ENCODE measurements at regions not wholly inside any gene's neighbourhood (a gene's known extent, or its start where the extent isn't known, plus 50 kb on each side); places are given as distances from the start of the nearest gene placed in this dataset.

- TF ChIP-seq TAF1 (IDR thresholded peaks at IDR 0.05; ENCODE audit: low read depth) (no peak), MAX (IDR thresholded peaks at IDR 0.05) (no peak), CEBPB (IDR thresholded peaks at IDR 0.05) (no peak), TEAD4 (IDR thresholded peaks at IDR 0.05) (no peak), CREB1 (IDR thresholded peaks at IDR 0.05; ENCODE audit: low read depth) (no peak), USF1 (IDR thresholded peaks at IDR 0.05) (no peak), ZBTB7A (IDR thresholded peaks at IDR 0.05; ENCODE audit: low read depth) (no peak), EGR1 (IDR thresholded peaks at IDR 0.05) (no peak), REST (IDR thresholded peaks at IDR 0.05; ENCODE audit: low read depth) (no peak), TCF12 (IDR thresholded peaks at IDR 0.05; ENCODE audit: low read depth) (no peak), NFIC (IDR thresholded peaks at IDR 0.05) (no peak), EP300 (IDR thresholded peaks at IDR 0.05; ENCODE audit: borderline replicate concordance) (no peak), FOXM1 (IDR thresholded peaks at IDR 0.05; ENCODE audit: borderline replicate concordance, low read depth) (no peak), YY1 (IDR thresholded peaks at IDR 0.05; ENCODE audit: low read depth) (no peak)
These were observed 90.7 kb upstream of the AGTR1 start for GRCh38 chr3:148606979-148607378.

- TF ChIP-seq TCF12 (IDR thresholded peaks at IDR 0.05; ENCODE audit: low read depth) = no peak
- TF ChIP-seq TEAD4 (IDR thresholded peaks at IDR 0.05) = no peak
- TF ChIP-seq CREB1 (IDR thresholded peaks at IDR 0.05; ENCODE audit: low read depth) = no peak
- no peak for TF ChIP-seq CEBPB (IDR thresholded peaks at IDR 0.05)
- no peak for TF ChIP-seq YY1 (IDR thresholded peaks at IDR 0.05; ENCODE audit: low read depth)
- no peak for TF ChIP-seq EP300 (IDR thresholded peaks at IDR 0.05; ENCODE audit: borderline replicate concordance)
- no peak for TF ChIP-seq EGR1 (IDR thresholded peaks at IDR 0.05)
- no peak for TF ChIP-seq TAF1 (IDR thresholded peaks at IDR 0.05; ENCODE audit: low read depth)
- no peak for TF ChIP-seq MAX (IDR thresholded peaks at IDR 0.05)
- no peak for TF ChIP-seq NFIC (IDR thresholded peaks at IDR 0.05)
- no peak for TF ChIP-seq FOXM1 (IDR thresholded peaks at IDR 0.05; ENCODE audit: borderline replicate concordance, low read depth)
- TF ChIP-seq REST (IDR thresholded peaks at IDR 0.05; ENCODE audit: low read depth) = no peak
- TF ChIP-seq RAD21 (IDR thresholded peaks at IDR 0.05; ENCODE audit: low read depth) = no peak
These were observed 90.2 kb upstream of the AGTR1 start for GRCh38 chr3:148607491-148607890.

GRCh38 chr3:148612278-148612677 is 85.4 kb upstream of the AGTR1 start:
- TF ChIP-seq RAD21 (IDR thresholded peaks at IDR 0.05; ENCODE audit: low read depth) (no peak), YY1 (IDR thresholded peaks at IDR 0.05; ENCODE audit: low read depth) (no peak), TAF1 (IDR thresholded peaks at IDR 0.05; ENCODE audit: low read depth) (no peak), TCF12 (IDR thresholded peaks at IDR 0.05; ENCODE audit: low read depth) (no peak), EP300 (IDR thresholded peaks at IDR 0.05; ENCODE audit: borderline replicate concordance) (no peak), REST (IDR thresholded peaks at IDR 0.05; ENCODE audit: low read depth) (no peak)

- TF ChIP-seq ZBTB7A (IDR thresholded peaks at IDR 0.05; ENCODE audit: low read depth) (no peak), CREB1 (IDR thresholded peaks at IDR 0.05; ENCODE audit: low read depth) (no peak), RAD21 (IDR thresholded peaks at IDR 0.05; ENCODE audit: low read depth) (no peak), TCF12 (IDR thresholded peaks at IDR 0.05; ENCODE audit: low read depth) (no peak)
These were observed 82.3 kb upstream of the AGTR1 start for GRCh38 chr3:148615382-148615781.

- TF ChIP-seq RAD21 (IDR thresholded peaks at IDR 0.05; ENCODE audit: low read depth) (no peak), TAF1 (IDR thresholded peaks at IDR 0.05; ENCODE audit: low read depth) (no peak), MAX (IDR thresholded peaks at IDR 0.05) (no peak), REST (IDR thresholded peaks at IDR 0.05; ENCODE audit: low read depth) (no peak), TEAD4 (IDR thresholded peaks at IDR 0.05) (no peak), YY1 (IDR thresholded peaks at IDR 0.05; ENCODE audit: low read depth) (no peak), CEBPB (IDR thresholded peaks at IDR 0.05) (no peak), EGR1 (IDR thresholded peaks at IDR 0.05) (no peak), TCF12 (IDR thresholded peaks at IDR 0.05; ENCODE audit: low read depth) (no peak), FOXM1 (IDR thresholded peaks at IDR 0.05; ENCODE audit: borderline replicate concordance, low read depth) (no peak)
These were observed 72.5 kb upstream of the AGTR1 start for GRCh38 chr3:148625095-148625736.
